ENCODE measurements at regions not wholly inside any gene's neighbourhood (a gene's known extent, or its start where the extent isn't known, plus 50 kb on each side); places are given as distances from the start of the nearest gene placed in this dataset.

- H3K9me3 Mint-ChIP-seq, result peaks cover 23% of the 10 kb centered on the region
- H3K36me3 Mint-ChIP-seq, result peaks cover 8% of the 10 kb centered on the region
- ATAC-seq, result no peak
Observed at GRCh38 chr4:126812076-126812475, 820.7 kb upstream of the INTU start.

GRCh38 chr4:126820631-126821030 is 812.1 kb upstream of the INTU start:
- H3K27me3 Mint-ChIP-seq, result no peaks in the 10 kb centered on the region
- peaks cover 8% of the 10 kb centered on the region for H3K9me3 Mint-ChIP-seq
- H3K4me3 Mint-ChIP-seq, result no peak overlapping the region
- no peaks in the 10 kb centered on the region for H3K4me1 Mint-ChIP-seq (ENCODE audit: low read depth in 2 of 2)
- H3K36me3 Mint-ChIP-seq, result no peaks in the 10 kb centered on the region
- DNase-seq (ENCODE audit: low spot score) (no peak), ATAC-seq (no peak)
- H3K27ac Mint-ChIP-seq, result no peak overlapping the region

More at GRCh38 chr4:126812076-126812475, 820.7 kb upstream of the INTU start:
- no peak overlapping the region for H3K4me3 Mint-ChIP-seq
- H3K4me1 Mint-ChIP-seq (ENCODE audit: low read depth in 2 of 2), result no peaks in the 10 kb centered on the region
- no peak overlapping the region for H3K27ac Mint-ChIP-seq
- DNase-seq (ENCODE audit: low spot score), result no peak
- H3K27me3 Mint-ChIP-seq, result no peaks in the 10 kb centered on the region

- ATAC-seq (no peak), DNase-seq (ENCODE audit: low spot score) (no peak)
- H3K4me3 Mint-ChIP-seq, result no peak overlapping the region
- H3K4me1 Mint-ChIP-seq (ENCODE audit: low read depth in 2 of 2), result no peaks in the 10 kb centered on the region
- H3K27me3 Mint-ChIP-seq, result no peaks in the 10 kb centered on the region
- peaks cover 8% of the 10 kb centered on the region for H3K9me3 Mint-ChIP-seq
- no peak overlapping the region for H3K27ac Mint-ChIP-seq
- no peaks in the 10 kb centered on the region for H3K36me3 Mint-ChIP-seq
Observed at GRCh38 chr4:126821152-126821551, 811.6 kb upstream of the INTU start.

GRCh38 chr4:126825083-126825482 is 807.7 kb upstream of the INTU start:
- ATAC-seq (no peak), DNase-seq (ENCODE audit: low spot score) (no peak)
- Mint-ChIP-seq H3K36me3 (no peaks in the 10 kb centered on the region), H3K4me1 (ENCODE audit: low read depth in 2 of 2) (no peaks in the 10 kb centered on the region), H3K9me3 (peaks cover 16% of the 10 kb centered on the region), H3K4me3 (no peak overlapping the region), H3K27me3 (no peaks in the 10 kb centered on the region), H3K27ac (no peak overlapping the region)

- ATAC-seq (no peak), DNase-seq (ENCODE audit: low spot score) (no peak)
- Mint-ChIP-seq H3K4me1 (ENCODE audit: low read depth in 2 of 2) (no peaks in the 10 kb centered on the region), H3K4me3 (no peak overlapping the region), H3K27ac (no peak overlapping the region), H3K9me3 (peaks cover 20% of the 10 kb centered on the region), H3K36me3 (peaks cover 10% of the 10 kb centered on the region), H3K27me3 (no peaks in the 10 kb centered on the region)
Observed at GRCh38 chr4:126827669-126828068, 805.1 kb upstream of the INTU start.

GRCh38 chr4:126834854-126835253 is 797.9 kb upstream of the INTU start:
- no peak for ATAC-seq
- no peak overlapping the region for H3K27ac Mint-ChIP-seq
- peaks cover 24% of the 10 kb centered on the region for H3K36me3 Mint-ChIP-seq

GRCh38 chr4:126838941-126839679 is 793.6 kb upstream of the INTU start:
- H3K4me1 Mint-ChIP-seq (ENCODE audit: low read depth in 2 of 2), result no peaks in the 10 kb centered on the region
- H3K36me3 Mint-ChIP-seq, result peaks cover 10% of the 10 kb centered on the region
- no peak overlapping the region for H3K27ac Mint-ChIP-seq
- ATAC-seq (no peak), DNase-seq (ENCODE audit: low spot score) (no peak)
- peaks cover 26% of the 10 kb centered on the region for H3K9me3 Mint-ChIP-seq
- no peaks in the 10 kb centered on the region for H3K27me3 Mint-ChIP-seq
- no peak overlapping the region for H3K4me3 Mint-ChIP-seq

More at GRCh38 chr4:126834854-126835253, 797.9 kb upstream of the INTU start:
- Mint-ChIP-seq H3K9me3 (peaks cover 30% of the 10 kb centered on the region), H3K27me3 (no peaks in the 10 kb centered on the region), H3K4me3 (no peak overlapping the region), H3K4me1 (ENCODE audit: low read depth in 2 of 2) (no peaks in the 10 kb centered on the region)
- DNase-seq (ENCODE audit: low spot score), result no peak

GRCh38 chr4:126843492-126844067 is 789.2 kb upstream of the INTU start:
- H3K9me3 Mint-ChIP-seq, result peaks cover 14% of the 10 kb centered on the region
- no peaks in the 10 kb centered on the region for H3K27me3 Mint-ChIP-seq
- no peaks in the 10 kb centered on the region for H3K4me1 Mint-ChIP-seq (ENCODE audit: low read depth in 2 of 2)
- no peak overlapping the region for H3K27ac Mint-ChIP-seq
- no peak overlapping the region for H3K4me3 Mint-ChIP-seq
- H3K36me3 Mint-ChIP-seq, result no peaks in the 10 kb centered on the region
- ATAC-seq (no peak), DNase-seq (ENCODE audit: low spot score) (no peak)

GRCh38 chr4:126850286-126850685 is 782.5 kb upstream of the INTU start:
- Mint-ChIP-seq H3K4me1 (ENCODE audit: low read depth in 2 of 2) (no peaks in the 10 kb centered on the region), H3K9me3 (peaks cover 12% of the 10 kb centered on the region), H3K36me3 (no peaks in the 10 kb centered on the region), H3K27me3 (no peaks in the 10 kb centered on the region), H3K4me3 (no peak overlapping the region), H3K27ac (no peak overlapping the region)
- DNase-seq (ENCODE audit: low spot score), result no peak
- no peak for ATAC-seq

- Mint-ChIP-seq H3K27me3 (no peaks in the 10 kb centered on the region), H3K36me3 (no peaks in the 10 kb centered on the region), H3K4me1 (ENCODE audit: low read depth in 2 of 2) (no peaks in the 10 kb centered on the region), H3K4me3 (no peak overlapping the region), H3K27ac (no peak overlapping the region), H3K9me3 (peaks cover 9% of the 10 kb centered on the region)
- ATAC-seq, result no peak
- DNase-seq (ENCODE audit: low spot score), result no peak
Observed at GRCh38 chr4:126851391-126851790, 781.4 kb upstream of the INTU start.

- Mint-ChIP-seq H3K4me1 (ENCODE audit: low read depth in 2 of 2) (no peaks in the 10 kb centered on the region), H3K27ac (no peak overlapping the region), H3K27me3 (no peaks in the 10 kb centered on the region), H3K9me3 (peaks cover 10% of the 10 kb centered on the region), H3K36me3 (no peaks in the 10 kb centered on the region), H3K4me3 (no peak overlapping the region)
- DNase-seq (ENCODE audit: low spot score) (no peak), ATAC-seq (no peak)
Observed at GRCh38 chr4:126853715-126854114, 779.0 kb upstream of the INTU start.

GRCh38 chr4:126856906-126857305 is 775.9 kb upstream of the INTU start:
- H3K36me3 Mint-ChIP-seq, result no peaks in the 10 kb centered on the region
- no peak for ATAC-seq
- H3K9me3 Mint-ChIP-seq, result peaks cover 10% of the 10 kb centered on the region
- DNase-seq (ENCODE audit: low spot score), result no peak
- no peaks in the 10 kb centered on the region for H3K27me3 Mint-ChIP-seq
- no peaks in the 10 kb centered on the region for H3K4me1 Mint-ChIP-seq (ENCODE audit: low read depth in 2 of 2)
- H3K27ac Mint-ChIP-seq, result no peak overlapping the region
- no peak overlapping the region for H3K4me3 Mint-ChIP-seq

- DNase-seq (ENCODE audit: low spot score), result no peak
- H3K36me3 Mint-ChIP-seq, result peaks cover 5% of the 10 kb centered on the region
- ATAC-seq, result no peak
- no peaks in the 10 kb centered on the region for H3K4me1 Mint-ChIP-seq (ENCODE audit: low read depth in 2 of 2)
- H3K27me3 Mint-ChIP-seq, result no peaks in the 10 kb centered on the region
- no peak overlapping the region for H3K4me3 Mint-ChIP-seq
- H3K27ac Mint-ChIP-seq, result no peak overlapping the region
- peaks cover 10% of the 10 kb centered on the region for H3K9me3 Mint-ChIP-seq
Observed at GRCh38 chr4:126859314-126859713, 773.4 kb upstream of the INTU start.

- no peak overlapping the region for H3K27ac Mint-ChIP-seq
- no peak for DNase-seq (ENCODE audit: low spot score)
Observed at GRCh38 chr4:126859872-126860271, 772.9 kb upstream of the INTU start.

More at GRCh38 chr4:126859872-126860271, 772.9 kb upstream of the INTU start:
- no peak for ATAC-seq
- peaks cover 10% of the 10 kb centered on the region for H3K9me3 Mint-ChIP-seq
- H3K4me1 Mint-ChIP-seq (ENCODE audit: low read depth in 2 of 2), result no peaks in the 10 kb centered on the region
- H3K4me3 Mint-ChIP-seq, result no peak overlapping the region
- H3K27me3 Mint-ChIP-seq, result no peaks in the 10 kb centered on the region
- H3K36me3 Mint-ChIP-seq, result peaks cover 5% of the 10 kb centered on the region

Measured in natural killer cell treated with Interleukin-12 subunit alpha and Interleukin-12 subunit beta and Interleukin-15 and Interleukin-18, amount 100 ng/mL, for 72 hours (primary cell).